ENCODE measurements at regions not wholly inside any gene's neighbourhood (a gene's known extent, or its start where the extent isn't known, plus 50 kb on each side); places are given as distances from the start of the nearest gene placed in this dataset.

DNA sequence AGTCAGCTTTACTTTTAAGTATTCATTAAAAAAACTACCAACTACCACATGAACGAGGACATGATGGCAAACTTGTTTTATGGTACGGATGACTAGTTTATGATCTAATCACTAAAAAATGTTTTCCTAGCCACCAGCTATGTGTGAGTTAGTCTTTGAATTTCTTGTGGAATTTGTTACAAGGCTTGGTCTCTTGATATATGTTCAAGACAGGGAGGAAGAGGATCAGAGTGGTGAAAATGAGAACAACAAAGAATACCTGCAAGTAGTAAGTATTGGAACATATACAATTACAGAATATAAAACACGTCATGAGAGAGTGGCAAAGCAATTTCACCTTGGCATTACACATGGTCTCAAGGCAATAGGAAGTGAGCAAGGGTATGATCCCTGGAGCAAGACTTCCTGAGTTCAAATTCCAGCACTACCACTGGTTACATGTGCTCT, 548.6 kb upstream of the TLE4 start:
- no peak for DNase-seq (ENCODE audit: low spot score)
- H3K4me3 ChIP-seq = no peak overlapping the region
- no peak overlapping the region for H3K27ac ChIP-seq
- TF ChIP-seq, protein P1, sequence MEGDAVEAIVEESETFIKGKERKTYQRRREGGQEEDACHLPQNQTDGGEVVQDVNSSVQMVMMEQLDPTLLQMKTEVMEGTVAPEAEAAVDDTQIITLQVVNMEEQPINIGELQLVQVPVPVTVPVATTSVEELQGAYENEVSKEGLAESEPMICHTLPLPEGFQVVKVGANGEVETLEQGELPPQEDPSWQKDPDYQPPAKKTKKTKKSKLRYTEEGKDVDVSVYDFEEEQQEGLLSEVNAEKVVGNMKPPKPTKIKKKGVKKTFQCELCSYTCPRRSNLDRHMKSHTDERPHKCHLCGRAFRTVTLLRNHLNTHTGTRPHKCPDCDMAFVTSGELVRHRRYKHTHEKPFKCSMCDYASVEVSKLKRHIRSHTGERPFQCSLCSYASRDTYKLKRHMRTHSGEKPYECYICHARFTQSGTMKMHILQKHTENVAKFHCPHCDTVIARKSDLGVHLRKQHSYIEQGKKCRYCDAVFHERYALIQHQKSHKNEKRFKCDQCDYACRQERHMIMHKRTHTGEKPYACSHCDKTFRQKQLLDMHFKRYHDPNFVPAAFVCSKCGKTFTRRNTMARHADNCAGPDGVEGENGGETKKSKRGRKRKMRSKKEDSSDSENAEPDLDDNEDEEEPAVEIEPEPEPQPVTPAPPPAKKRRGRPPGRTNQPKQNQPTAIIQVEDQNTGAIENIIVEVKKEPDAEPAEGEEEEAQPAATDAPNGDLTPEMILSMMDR (IDR thresholded peaks at IDR 0.05) = no peak

DNA sequence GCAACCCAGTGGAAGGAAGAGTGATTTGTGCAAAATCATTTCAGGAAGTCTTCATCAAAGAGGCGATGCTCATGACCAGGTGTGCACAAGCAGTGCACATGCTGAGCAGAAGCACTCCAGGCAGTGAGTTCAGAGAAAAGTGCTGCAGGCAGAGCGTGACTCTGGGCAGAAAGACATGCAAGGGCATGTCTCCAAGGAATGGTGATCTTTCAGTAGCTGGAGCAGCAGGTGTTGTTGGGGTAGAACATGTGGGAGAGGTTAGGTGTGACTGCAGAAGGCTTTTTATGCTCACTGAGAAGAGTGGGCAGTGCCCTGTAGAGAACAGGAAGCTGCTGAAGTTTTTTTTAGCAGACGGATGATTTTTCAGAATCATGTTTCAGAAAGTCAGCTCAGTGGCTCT, 545.4 kb upstream of the TLE4 start:
- Histone ChIP-seq H3K4me3 (no peak overlapping the region), H3K27ac (no peak overlapping the region)
- TF ChIP-seq, protein P1 (IDR thresholded peaks at IDR 0.05) = no peak
- DNase-seq (ENCODE audit: low spot score) = no peak

DNA sequence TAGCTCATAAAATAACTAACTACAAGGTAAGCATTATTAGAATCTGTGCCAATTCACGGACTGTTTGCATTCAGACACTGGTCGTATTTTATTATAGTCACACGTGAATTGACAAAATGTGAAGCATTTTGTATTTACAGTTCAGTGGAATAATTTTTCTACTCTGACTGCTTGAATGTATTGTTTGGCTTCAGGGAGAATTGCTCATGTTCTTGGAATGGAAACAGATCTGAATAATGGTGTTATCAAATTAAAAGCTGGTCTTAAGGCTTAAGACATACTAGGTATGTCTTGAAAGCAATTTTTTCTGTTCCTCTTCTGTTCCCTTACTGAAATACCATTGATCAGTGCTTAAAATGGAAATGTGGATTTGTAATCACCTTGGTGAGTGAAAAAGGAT, 543.7 kb upstream of the TLE4 start:
- TF ChIP-seq, protein P1 (IDR thresholded peaks at IDR 0.05) = no peak
- no peak overlapping the region for H3K4me3 ChIP-seq
- no peak for DNase-seq (ENCODE audit: low spot score)
- no peak overlapping the region for H3K27ac ChIP-seq

DNA sequence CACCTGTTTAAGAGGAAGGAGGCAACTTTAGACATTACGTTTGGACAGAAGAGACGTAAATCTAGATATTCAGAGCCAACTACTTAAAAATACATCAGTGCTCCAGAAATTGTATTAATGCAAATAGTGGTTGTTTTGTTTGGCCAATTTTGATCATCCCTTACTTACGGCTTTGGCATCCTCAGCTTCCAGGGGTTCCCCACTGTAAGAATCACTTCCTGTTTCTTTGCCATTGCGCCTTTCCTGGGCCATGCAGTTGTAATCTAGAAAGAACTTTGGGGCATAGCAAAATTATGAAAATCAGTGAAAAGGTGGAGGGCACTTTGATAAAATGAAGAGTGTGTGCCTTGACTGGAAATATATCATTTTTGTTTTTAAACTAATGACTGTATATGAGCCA, 537.2 kb upstream of the TLE4 start:
- TF ChIP-seq, protein P1 (IDR thresholded peaks at IDR 0.05) = no peak
- Histone ChIP-seq H3K27ac (no peak overlapping the region), H3K4me3 (no peak overlapping the region)
- DNase-seq (ENCODE audit: low spot score) = no peak

DNA sequence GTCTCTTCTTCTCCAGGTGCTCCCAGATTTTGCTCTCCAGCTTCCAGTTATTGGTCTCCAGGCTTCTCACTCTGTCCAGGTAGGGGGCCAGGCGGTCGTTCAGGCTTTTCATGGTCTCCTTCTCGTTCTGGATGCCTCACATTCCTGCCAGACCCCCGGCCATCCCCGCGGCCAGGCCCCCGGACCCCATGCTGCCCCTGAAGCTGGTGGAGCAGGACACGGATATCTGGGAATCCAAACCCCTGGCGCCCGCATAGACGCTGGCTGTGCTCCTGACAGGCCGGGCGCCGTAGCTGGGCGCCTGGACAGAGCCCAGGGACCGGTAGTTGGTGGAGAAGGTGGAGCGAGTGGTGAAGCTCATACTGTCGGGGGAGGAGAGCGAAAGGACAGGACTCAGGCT, 534.4 kb upstream of the TLE4 start:
- H3K4me3 ChIP-seq = no peak overlapping the region
- no peak for DNase-seq (ENCODE audit: low spot score)
- no peak overlapping the region for H3K27ac ChIP-seq
- TF ChIP-seq, protein P1 (IDR thresholded peaks at IDR 0.05) = no peak

DNA sequence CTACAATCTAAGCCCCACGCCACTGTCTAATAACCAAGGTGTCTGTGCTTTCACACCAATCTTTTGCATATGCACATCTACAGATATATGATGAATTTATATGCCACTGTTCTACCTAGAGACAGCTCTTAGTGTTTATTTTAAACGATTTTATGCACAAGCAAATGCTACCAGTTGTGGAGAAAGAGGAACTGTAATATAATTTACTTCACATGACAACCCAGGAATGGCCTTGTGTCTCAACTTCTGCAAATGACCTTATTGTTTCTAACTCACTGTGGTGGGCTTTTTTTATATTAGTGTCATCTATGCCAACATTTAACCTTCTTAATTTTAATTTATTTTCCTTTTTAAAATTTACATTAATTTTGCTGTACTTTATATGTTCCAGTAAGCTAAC, 531.1 kb upstream of the TLE4 start:
- TF ChIP-seq, protein P1 (IDR thresholded peaks at IDR 0.05) = no peak
- DNase-seq (ENCODE audit: low spot score) = no peak
- H3K4me3 ChIP-seq = no peak overlapping the region
- H3K27ac ChIP-seq = no peak overlapping the region

DNA sequence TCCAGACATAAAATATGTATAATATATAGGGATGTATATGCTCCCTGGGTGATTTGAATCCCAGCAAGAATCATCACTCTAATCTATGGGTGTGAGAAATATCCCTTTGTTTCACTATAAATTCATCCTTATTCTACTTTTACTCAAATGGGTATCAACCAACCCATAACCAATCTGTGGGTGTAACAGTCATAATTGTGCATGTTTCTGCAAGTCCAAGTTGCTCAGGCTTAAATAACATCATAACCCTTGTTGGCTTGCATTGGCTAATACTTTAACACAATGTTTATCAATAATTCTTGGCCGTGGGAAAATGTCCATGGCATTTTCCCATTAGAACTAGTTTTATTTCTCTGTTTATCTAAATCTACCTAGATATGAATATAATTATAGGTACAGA, 530.5 kb upstream of the TLE4 start:
- TF ChIP-seq, protein P1 (IDR thresholded peaks at IDR 0.05) = no peak
- Histone ChIP-seq H3K4me3 (no peak overlapping the region), H3K27ac (no peak overlapping the region)
- DNase-seq (ENCODE audit: low spot score) = no peak

Measured in coronary artery (tissue), 2 donors.